Omental fat pad (tissue), 3 donors: ENCODE measurements at regions not wholly inside any gene's neighbourhood (a gene's known extent, or its start where the extent isn't known, plus 50 kb on each side); places are given as distances from the start of the nearest gene placed in this dataset.

Source experiments
- ATAC-seq: fragments of 150-250 bp; one replicate; pipeline ENCODE4 v1.9.1; 2016; ENCODE audit warnings: mild to moderate bottlenecking, moderate library complexity; ENCODE audit not compliant: low FRiP score
- DNase-seq: peaks from one replicate; pipeline ENCODE4 v3.0.0-alpha.2; 2019; ENCODE audit warnings: low spot score
- TF ChIP-seq, protein P1 (sequence below), 3 donors: fragments of 450-650 bp; IDR thresholded peaks; one replicate each; pipeline ENCODE4 v1.5.1; 2016 to 2017; ENCODE audit warnings: antibody characterized with exemption in 3 of 3, mild to moderate bottlenecking in 3 of 3, moderate library complexity in 2 of 3

DNA sequence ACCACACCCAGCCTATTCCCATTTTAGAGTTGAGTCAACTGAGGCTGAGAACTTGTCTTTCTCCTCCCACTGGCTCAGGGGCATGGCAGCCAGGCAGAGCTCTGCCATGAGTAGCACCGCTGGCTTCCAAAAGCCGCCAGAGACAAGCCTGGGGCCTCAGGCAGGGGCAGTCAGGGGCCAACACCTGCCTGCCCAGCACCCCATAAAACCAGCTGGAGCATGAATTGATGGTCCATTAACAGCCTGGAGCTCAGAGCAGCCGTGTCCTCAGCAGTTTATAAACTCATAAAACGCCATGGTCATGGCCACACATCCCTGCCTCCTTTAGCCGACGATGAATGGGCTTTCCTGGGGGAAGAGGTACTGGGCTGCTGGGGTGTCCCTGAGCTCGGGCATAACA, 50.6 kb upstream of the PAX7 start:
- TF ChIP-seq, protein P1, sequence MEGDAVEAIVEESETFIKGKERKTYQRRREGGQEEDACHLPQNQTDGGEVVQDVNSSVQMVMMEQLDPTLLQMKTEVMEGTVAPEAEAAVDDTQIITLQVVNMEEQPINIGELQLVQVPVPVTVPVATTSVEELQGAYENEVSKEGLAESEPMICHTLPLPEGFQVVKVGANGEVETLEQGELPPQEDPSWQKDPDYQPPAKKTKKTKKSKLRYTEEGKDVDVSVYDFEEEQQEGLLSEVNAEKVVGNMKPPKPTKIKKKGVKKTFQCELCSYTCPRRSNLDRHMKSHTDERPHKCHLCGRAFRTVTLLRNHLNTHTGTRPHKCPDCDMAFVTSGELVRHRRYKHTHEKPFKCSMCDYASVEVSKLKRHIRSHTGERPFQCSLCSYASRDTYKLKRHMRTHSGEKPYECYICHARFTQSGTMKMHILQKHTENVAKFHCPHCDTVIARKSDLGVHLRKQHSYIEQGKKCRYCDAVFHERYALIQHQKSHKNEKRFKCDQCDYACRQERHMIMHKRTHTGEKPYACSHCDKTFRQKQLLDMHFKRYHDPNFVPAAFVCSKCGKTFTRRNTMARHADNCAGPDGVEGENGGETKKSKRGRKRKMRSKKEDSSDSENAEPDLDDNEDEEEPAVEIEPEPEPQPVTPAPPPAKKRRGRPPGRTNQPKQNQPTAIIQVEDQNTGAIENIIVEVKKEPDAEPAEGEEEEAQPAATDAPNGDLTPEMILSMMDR (IDR thresholded peaks at IDR 0.05): no peak
- no peak for ATAC-seq

DNA sequence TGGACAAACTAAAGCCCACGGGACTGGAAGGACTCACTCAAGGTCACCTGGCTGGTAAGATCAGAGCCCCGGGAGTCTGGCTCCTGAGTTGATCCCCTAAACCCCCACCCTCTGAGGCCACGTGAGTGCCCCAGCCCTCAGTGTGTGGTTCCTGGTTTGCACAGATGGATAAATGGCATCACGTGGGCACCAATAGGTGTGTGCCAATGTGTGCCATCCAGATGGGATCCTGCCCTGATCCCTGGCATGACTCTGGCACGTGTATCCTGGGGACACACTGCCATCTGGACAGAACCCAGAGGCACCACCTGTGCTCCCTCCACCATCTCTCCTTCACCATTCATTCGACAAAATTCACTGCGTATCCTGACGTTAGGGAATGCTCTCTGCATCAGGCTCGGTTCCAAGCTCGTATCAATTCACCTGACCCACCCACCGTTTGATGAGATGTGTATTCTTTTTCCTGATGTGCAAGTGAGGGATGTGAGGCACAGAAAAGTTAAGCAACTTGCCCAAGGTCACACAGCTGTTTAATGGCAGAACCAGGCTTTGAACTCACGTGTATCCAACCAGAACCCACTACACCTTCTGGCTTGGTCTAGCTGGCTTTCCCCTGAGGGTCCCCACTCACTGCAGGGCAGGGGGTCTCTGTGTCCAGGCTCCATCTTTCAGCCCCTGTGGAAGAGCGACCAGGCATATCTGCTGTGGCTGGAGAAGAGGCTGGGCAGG, 49.8 kb upstream of the PAX7 start:
- DNase-seq (no peak), ATAC-seq (no peak)
- TF ChIP-seq, protein P1 (IDR thresholded peaks at IDR 0.05): no peak

More for the DNA sequence above, 50.6 kb upstream of the PAX7 start:
- no peak for DNase-seq
